K562 (cell line): ENCODE measurements at regions not wholly inside any gene's neighbourhood (a gene's known extent, or its start where the extent isn't known, plus 50 kb on each side); places are given as distances from the start of the nearest gene placed in this dataset.

ENCODE experiments used
- ATAC-seq: fragments of 200-7000 bp; cut with Tn5 transposase; 3 replicates; pipeline ENCODE4 v1.9.1; 2020; ENCODE audit warnings: moderate library complexity
- BruUV-seq: library from RNA; stranded (reverse); fragments of 400-500 nt; replicated peaks from 2 replicates; lab custom pipeline; 2021; lab: Mats Ljungman, UMichigan
- CTCF ChIA-PET: fragments of 300-600 bp; formaldehyde crosslinking; extraction: SDS; loops from one replicate; lab custom pipeline; 2021; ENCODE audit warnings: low intra/inter-chr PET ratio; lab: Yijun Ruan, JAX
- POLR2A ChIA-PET: fragments of 300-600, 350-650 bp; sonication (Branson Sonifier 250); formaldehyde crosslinking; extraction: SDS; loops from one replicate; lab custom pipeline; 2021; ENCODE audit warnings: antibody characterized with exemption, inconsistent platforms; lab: Yijun Ruan, JAX
- DNase-seq, 4 experiments: peaks; one replicate each; pipeline versions ENCODE4 v3.0.0 to v3.0.0-alpha.2; 2011 to 2018; ENCODE audit warnings: low spot score in 3 of 4, mixed read lengths in 3 of 4; ENCODE audit errors: extremely low read depth in 1 of 4
- FAIRE-seq: peaks from 2 replicates; lab custom pipeline; 2011; peaks lifted over from hg19 to GRCh38; lab: Jason Lieb, UNC
- H2AFZ ChIP-seq: 2 replicates; pipeline ENCODE4 v1.6.0; 2011; ENCODE audit warnings: low read depth, low read length, control low read depth, inconsistent platforms
- H3K27ac ChIP-seq: fragments of 200-600 bp; 3 replicates; pipeline ENCODE4 v1.8.0; 2011; ENCODE audit warnings: low read depth, mild to moderate bottlenecking, control low read depth, inconsistent platforms, low read length, moderate library complexity, mixed read lengths; ENCODE audit errors: extremely low read depth
- H3K27me3 ChIP-seq, 2 experiments: fragments of 300-600 bp in 1 of 2; 2 replicates in 1 of 2; 3 replicates in 1 of 2; pipeline versions ENCODE4 v1.6.0 to v1.8.0; 2011; ENCODE audit warnings: inconsistent platforms in 2 of 2, low read length in 2 of 2, mild to moderate bottlenecking in 1 of 2, mixed read lengths in 1 of 2, moderate library complexity in 1 of 2; ENCODE audit not compliant: control insufficient read depth in 2 of 2, insufficient read depth in 2 of 2
- H3K36me3 ChIP-seq: fragments of 300-600 bp; 3 replicates; pipeline ENCODE4 v1.8.0; 2011; ENCODE audit warnings: mild to moderate bottlenecking, low read length, inconsistent platforms; ENCODE audit not compliant: control insufficient read depth, insufficient read depth
- H3K4me1 ChIP-seq, 2 experiments: fragments of 200-600 bp in 1 of 2; replicated peaks in 1 of 2; 2 replicates in 1 of 2; 3 replicates in 1 of 2; pipeline versions ENCODE4 v1.5.1 to v1.8.0; 2011; ENCODE audit warnings: inconsistent platforms in 2 of 2, low read length in 2 of 2, mild to moderate bottlenecking in 1 of 2, mixed read lengths in 1 of 2, moderate library complexity in 1 of 2; ENCODE audit not compliant: control insufficient read depth in 2 of 2, insufficient read depth in 2 of 2
- H3K4me2 ChIP-seq: 2 replicates; pipeline ENCODE4 v1.6.1; 2011; ENCODE audit warnings: low read length, control low read depth, inconsistent platforms, mixed read lengths; ENCODE audit not compliant: insufficient read depth
- H3K4me3 ChIP-seq: fragments of 200-600 bp; sonication (generic), shearing (Covaris generic); 2 replicates; pipeline ENCODE4 v1.5.1; 2016; ENCODE audit warnings: control low read depth, inconsistent platforms
- H3K79me2 ChIP-seq: fragments of 200-600 bp; 3 replicates; pipeline ENCODE4 v1.8.0; 2011; ENCODE audit warnings: low read length, inconsistent platforms; ENCODE audit not compliant: control insufficient read depth, insufficient read depth
- H3K9ac ChIP-seq, 2 experiments: 2 replicates each; pipeline versions ENCODE4 v1.6.0 to v1.6.1; 2011; ENCODE audit warnings: low read depth in 2 of 2, low read length in 2 of 2, control low read depth in 1 of 2, inconsistent platforms in 1 of 2, mild to moderate bottlenecking in 1 of 2, mixed read lengths in 1 of 2; ENCODE audit not compliant: insufficient read depth in 1 of 2
- H3K9me1 ChIP-seq: one replicate; pipeline ENCODE4 v1.6.0; 2011; ENCODE audit warnings: inconsistent platforms, mild to moderate bottlenecking, low read length, moderate library complexity; ENCODE audit not compliant: control insufficient read depth, insufficient read depth
- H3K9me3 ChIP-seq: replicated peaks from 2 replicates; pipeline ENCODE4 v1.5.1; 2011; ENCODE audit warnings: low read depth, low read length, inconsistent platforms; ENCODE audit not compliant: control insufficient read depth, insufficient read depth
- H4K20me1 ChIP-seq: replicated peaks from 2 replicates; pipeline ENCODE4 v1.6.1; 2011; ENCODE audit warnings: low read length, inconsistent platforms, mixed read lengths; ENCODE audit not compliant: control insufficient read depth, insufficient read depth
- ATF3 ChIP-seq, 2 experiments: fragments of 450-650 bp in 1 of 2; sonication (generic) in 1 of 2; formaldehyde crosslinking in 1 of 2; IDR thresholded peaks in 1 of 2; conservative IDR thresholded peaks in 1 of 2; 2 replicates each; pipeline versions ENCODE4 v1.6.1 to v1.8.1; 2016 to 2023; ENCODE audit warnings: mild to moderate bottlenecking in 2 of 2, moderate library complexity in 2 of 2, inconsistent platforms in 1 of 2, missing genetic modification reagents in 1 of 2
- ELK1 ChIP-seq: sonication (generic); formaldehyde crosslinking; IDR thresholded peaks from 2 replicates; pipeline ENCODE4 v1.8.1; 2022; ENCODE audit warnings: missing genetic modification reagents
- ESRRA ChIP-seq: fragments of 450-650 bp; IDR thresholded peaks from 2 replicates; pipeline ENCODE4 v1.6.1; 2014; ENCODE audit warnings: low read depth, mild to moderate bottlenecking, moderate library complexity, borderline replicate concordance
- FOXM1 ChIP-seq, 2 experiments: fragments of 450-650 bp in 1 of 2; sonication (generic) in 1 of 2; formaldehyde crosslinking in 1 of 2; IDR thresholded peaks; 2 replicates each; pipeline versions ENCODE4 v1.6.1 to v1.9.0; 2017 to 2022; ENCODE audit warnings: low read depth in 2 of 2, mild to moderate bottlenecking in 2 of 2, missing genetic modification reagents in 1 of 2, moderate library complexity in 1 of 2
- MAFK ChIP-seq: IDR thresholded peaks from 2 replicates; pipeline ENCODE4 v1.6.1; 2011; ENCODE audit warnings: low read length, improper control_type of control experiment
- MEF2D ChIP-seq: conservative IDR thresholded peaks from 2 replicates; pipeline ENCODE4 v1.6.1; 2016; ENCODE audit warnings: low read depth, missing genetic modification characterization, missing compliant biosample characterization
- MTA1 ChIP-seq: fragments of 450-650 bp; IDR thresholded peaks from 2 replicates; pipeline ENCODE4 v1.6.1; 2017; ENCODE audit warnings: borderline replicate concordance
- NBN ChIP-seq: fragments of 450-650 bp; IDR thresholded peaks from 2 replicates; pipeline ENCODE4 v1.6.1; 2016; ENCODE audit warnings: low read depth, mild to moderate bottlenecking
- NONO ChIP-seq, 2 experiments: fragments of 200-400 bp in 1 of 2; fragments of 450-650 bp in 1 of 2; formaldehyde crosslinking in 1 of 2; IDR thresholded peaks; 2 replicates each; pipeline ENCODE4 v1.6.1; 2017; ENCODE audit warnings: low read depth in 2 of 2, mild to moderate bottlenecking in 2 of 2, moderate library complexity in 2 of 2, low read length in 1 of 2
- PTRF ChIP-seq: fragments of 450-650 bp; IDR thresholded peaks from 2 replicates; pipeline ENCODE4 v1.6.1; 2016; ENCODE audit warnings: mild to moderate bottlenecking, missing genetic modification characterization, missing compliant biosample characterization
- SAP30 ChIP-seq: fragments of 200-600 bp; sonication (generic); IDR thresholded peaks from 2 replicates; pipeline ENCODE4 v1.6.1; 2012; ENCODE audit warnings: borderline replicate concordance, low read depth, mild to moderate bottlenecking, moderate library complexity, low read length, control low read depth, inconsistent platforms; ENCODE audit not compliant: insufficient read depth, poor library complexity, severe bottlenecking
- SIN3B ChIP-seq: fragments of 450-650 bp; IDR thresholded peaks from 2 replicates; pipeline ENCODE4 v1.6.1; 2017; ENCODE audit warnings: low read depth, mild to moderate bottlenecking, moderate library complexity
- TBL1XR1 ChIP-seq, 2 experiments: IDR thresholded peaks; 2 replicates each; pipeline ENCODE4 v1.6.1; 2012; ENCODE audit warnings: improper control_type of control experiment in 2 of 2, low read length in 2 of 2, mild to moderate bottlenecking in 1 of 2
- YY1 ChIP-seq, 3 experiments: IDR thresholded peaks; 2 replicates each; pipeline ENCODE4 v1.6.1; 2011; ENCODE audit warnings: low read length in 2 of 3, mild to moderate bottlenecking in 2 of 3, moderate library complexity in 2 of 3, borderline replicate concordance in 1 of 3, control low read depth in 1 of 3, low read depth in 1 of 3; ENCODE audit not compliant: insufficient read depth in 3 of 3, insufficient replicate concordance in 2 of 3, control insufficient read depth in 1 of 3, insufficient read length in 1 of 3; ENCODE audit errors: extremely low read depth in 1 of 3
- ZNF583 ChIP-seq: fragments of 250-450 bp; sonication (Bioruptor Pico); IDR thresholded peaks from 2 replicates; pipeline ENCODE4 v1.4.0; 2020
- ZNF639 ChIP-seq, 2 experiments: fragments of 200-800 bp in 1 of 2; sonication (Bioruptor generic) in 1 of 2; sonication (generic) in 1 of 2; formaldehyde crosslinking in 1 of 2; IDR thresholded peaks in 1 of 2; conservative IDR thresholded peaks in 1 of 2; 2 replicates each; pipeline versions ENCODE4 v1.5.0 to v1.6.1; 2016 to 2020; ENCODE audit warnings: missing compliant biosample characterization in 1 of 2, missing genetic modification characterization in 1 of 2, missing genetic modification reagents in 1 of 2
- ZNF780A ChIP-seq: fragments of 250-450 bp; sonication (Bioruptor Pico); IDR thresholded peaks from 2 replicates; pipeline ENCODE4 v1.5.0; 2021; ENCODE audit warnings: mild to moderate bottlenecking
- WGBS: fragments of 100-300 bp; shearing (Covaris generic); methylation state at CpG from one replicate; pipeline ENCODE4 v1.1.6; 2016; ENCODE audit warnings: low coverage, mixed read lengths; ENCODE audit not compliant: insufficient coverage; ENCODE audit errors: missing lambda C conversion rate; 5-methylcytosine and 5-hydroxymethylcytosine counted together
- in situ Hi-C: fragments of 300-500 bp; cut with MboI; formaldehyde crosslinking; loops from 4 replicates; pipeline ENCODE4 v1.15.0; 2018; ENCODE audit warnings: inconsistent platforms, mixed read lengths
- intact Hi-C: fragments of 100-400 bp; cut with micrococcal nuclease; formaldehyde crosslinking; loops from 2 replicates; pipeline ENCODE4 v1.14.2; 2022
- TF ChIP-seq, protein P1 (sequence below): sonication (generic); formaldehyde crosslinking; IDR thresholded peaks from 2 replicates; pipeline ENCODE4 v1.9.0; 2022; ENCODE audit warnings: mild to moderate bottlenecking, missing genetic modification reagents

GRCh38 chr11:95496901-95497300 lies 265.9 kb upstream of the SESN3 start (continued):
- TF ChIP-seq YY1 (IDR thresholded peaks at IDR 0.05; ENCODE audit: borderline replicate concordance in 1 of 3, control insufficient read depth in 1 of 3, extremely low read depth in 1 of 3, insufficient read depth in 3 of 3, insufficient read length in 1 of 3, insufficient replicate concordance in 2 of 3, low read depth in 1 of 3, low read length in 2 of 3) (no peak), ELK1 (CRISPR knock-in tag) (no peak), TBL1XR1 (IDR thresholded peaks at IDR 0.05; ENCODE audit: low read length in 2 of 2) (no peak), NBN (no peak), MTA1 (no peak), ZNF583 (no peak), ESRRA (no peak), ZNF639 (CRISPR knock-in tag; conservative IDR thresholded peaks at IDR 0.05 in 1 of 2, IDR thresholded peaks at IDR 0.05 in 1 of 2) (no peak)

DNA sequence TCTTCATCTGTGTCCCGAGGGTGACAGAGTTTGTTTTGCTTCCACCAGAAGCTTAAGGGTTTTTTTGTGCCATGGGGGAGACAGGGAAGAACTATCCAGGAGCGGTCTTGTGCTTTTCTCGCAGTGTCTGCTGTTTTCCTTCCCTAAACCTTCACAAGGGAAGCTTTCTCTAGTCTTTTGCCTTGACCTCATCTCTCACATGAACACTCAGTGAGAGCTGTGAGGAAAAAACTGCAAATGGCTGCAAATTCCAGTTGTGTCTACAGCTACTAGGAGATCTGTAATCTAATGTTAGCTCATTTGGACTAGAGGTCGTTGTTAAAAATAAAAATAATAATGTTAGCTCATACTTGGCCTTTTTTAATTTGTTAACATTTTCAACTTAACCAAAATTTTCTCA lies 264.7 kb upstream of the SESN3 start:
- no peak for FAIRE-seq
- no peaks in the 10 kb centered on the region for H3K79me2 ChIP-seq
- BruUV-seq, result no TSS peak
- H3K4me1 ChIP-seq, result no peaks in the 10 kb centered on the region
- no peak overlapping the region for H3K4me2 ChIP-seq
- no peaks in the 10 kb centered on the region for H4K20me1 ChIP-seq
- in situ Hi-C loops, result no loop called here
- 7% methylated on average over 4 of the region's 4 CpGs for WGBS
- intact Hi-C loops, result no loop called here
- no peak overlapping the region for H2AFZ ChIP-seq
- POLR2A ChIA-PET, result no interaction called here
- H3K9ac ChIP-seq, result no peak overlapping the region
- CTCF ChIA-PET, result no interaction called here
- DNase-seq, result no peak
- H3K27me3 ChIP-seq, result no peaks in the 10 kb centered on the region
- no peaks in the 10 kb centered on the region for H3K36me3 ChIP-seq
- no peaks in the 10 kb centered on the region for H3K9me3 ChIP-seq
- no peak overlapping the region for H3K27ac ChIP-seq
- no peak for ATAC-seq
- H3K4me3 ChIP-seq, result no peak overlapping the region
- no peaks in the 10 kb centered on the region for H3K9me1 ChIP-seq
- TF ChIP-seq, protein P1, sequence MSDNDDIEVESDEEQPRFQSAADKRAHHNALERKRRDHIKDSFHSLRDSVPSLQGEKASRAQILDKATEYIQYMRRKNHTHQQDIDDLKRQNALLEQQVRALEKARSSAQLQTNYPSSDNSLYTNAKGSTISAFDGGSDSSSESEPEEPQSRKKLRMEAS (CRISPR knock-in tag), result no peak
- no peak for TF ChIP-seq NONO (IDR thresholded peaks at IDR 0.05; ENCODE audit: low read depth in 2 of 2, low read length in 1 of 2)
- TF ChIP-seq MAFK, result no peak
- no peak for TF ChIP-seq PTRF
- TF ChIP-seq SIN3B, result no peak
- no peak for TF ChIP-seq ATF3 (IDR thresholded peaks at IDR 0.05)
- no peak for TF ChIP-seq ATF3 (CRISPR knock-in tag; conservative IDR thresholded peaks at IDR 0.05)
- TF ChIP-seq MEF2D (tag), result no peak
- TF ChIP-seq SAP30, result no peak
- no peak for TF ChIP-seq FOXM1 (IDR thresholded peaks at IDR 0.05; ENCODE audit: low read depth)
- no peak for TF ChIP-seq FOXM1 (CRISPR knock-in tag; IDR thresholded peaks at IDR 0.05; ENCODE audit: low read depth)
- no peak for TF ChIP-seq ZNF780A (CRISPR knock-in tag)
